GM13977 (cell line): ENCODE measurements at regions not wholly inside any gene's neighbourhood (a gene's known extent, or its start where the extent isn't known, plus 50 kb on each side); places are given as distances from the start of the nearest gene placed in this dataset.

Experiments used
- DNase-seq: peaks from one replicate; pipeline ENCODE4 v3.0.0; 2012; ENCODE audit warnings: low spot score
- in situ Hi-C: fragments of 300-500 bp; cut with MboI; formaldehyde crosslinking; loops from one replicate; pipeline ENCODE4 v1.12.0; 2022; ENCODE audit warnings: low sequenced_read_pairs, low pct_unique_long_range_greater_than_20kb, mixed read lengths, inconsistent platforms; ENCODE audit not compliant: unreplicated experiment
- TF ChIP-seq, protein P1 (sequence below): IDR thresholded peaks from 2 replicates; pipeline ENCODE4 v1.5.1; 2012; ENCODE audit warnings: mild to moderate bottlenecking, control low read depth; ENCODE audit not compliant: insufficient read depth; ENCODE audit errors: extremely low read depth, missing control alignments

GRCh38 chr7:8314566-8314965 is 52.6 kb upstream of the ICA1 start:
- in situ Hi-C loops, result no loop called here
- TF ChIP-seq, protein P1, sequence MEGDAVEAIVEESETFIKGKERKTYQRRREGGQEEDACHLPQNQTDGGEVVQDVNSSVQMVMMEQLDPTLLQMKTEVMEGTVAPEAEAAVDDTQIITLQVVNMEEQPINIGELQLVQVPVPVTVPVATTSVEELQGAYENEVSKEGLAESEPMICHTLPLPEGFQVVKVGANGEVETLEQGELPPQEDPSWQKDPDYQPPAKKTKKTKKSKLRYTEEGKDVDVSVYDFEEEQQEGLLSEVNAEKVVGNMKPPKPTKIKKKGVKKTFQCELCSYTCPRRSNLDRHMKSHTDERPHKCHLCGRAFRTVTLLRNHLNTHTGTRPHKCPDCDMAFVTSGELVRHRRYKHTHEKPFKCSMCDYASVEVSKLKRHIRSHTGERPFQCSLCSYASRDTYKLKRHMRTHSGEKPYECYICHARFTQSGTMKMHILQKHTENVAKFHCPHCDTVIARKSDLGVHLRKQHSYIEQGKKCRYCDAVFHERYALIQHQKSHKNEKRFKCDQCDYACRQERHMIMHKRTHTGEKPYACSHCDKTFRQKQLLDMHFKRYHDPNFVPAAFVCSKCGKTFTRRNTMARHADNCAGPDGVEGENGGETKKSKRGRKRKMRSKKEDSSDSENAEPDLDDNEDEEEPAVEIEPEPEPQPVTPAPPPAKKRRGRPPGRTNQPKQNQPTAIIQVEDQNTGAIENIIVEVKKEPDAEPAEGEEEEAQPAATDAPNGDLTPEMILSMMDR, result no peak
- no peak for DNase-seq

- TF ChIP-seq, protein P1, result no peak
- in situ Hi-C loops, result no loop called here
- DNase-seq, result no peak
Measured at GRCh38 chr7:8319115-8319514, 57.1 kb upstream of the ICA1 start.

DNA sequence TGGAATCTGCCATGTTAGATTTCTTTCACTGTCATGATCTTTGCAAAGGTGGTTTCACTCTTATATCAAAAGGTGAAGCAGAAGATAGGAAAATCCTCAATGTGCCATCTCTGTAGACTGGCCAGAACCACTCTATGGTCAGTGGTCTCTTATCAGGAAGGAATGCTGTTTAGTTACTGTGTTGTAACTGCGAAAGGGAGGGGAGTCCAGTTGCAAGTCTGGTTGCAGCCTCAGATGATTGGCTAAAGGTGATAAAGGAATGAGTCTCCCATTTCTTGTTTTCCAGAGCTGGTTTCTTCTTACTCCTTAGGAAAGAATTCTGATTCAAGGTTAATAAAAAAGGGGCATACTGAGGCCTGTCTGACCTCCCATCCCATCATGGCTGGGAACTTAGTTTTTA is 58.2 kb upstream of the ICA1 start:
- in situ Hi-C loops, result no loop called here
- TF ChIP-seq, protein P1, result no peak
- DNase-seq, result no peak

DNA sequence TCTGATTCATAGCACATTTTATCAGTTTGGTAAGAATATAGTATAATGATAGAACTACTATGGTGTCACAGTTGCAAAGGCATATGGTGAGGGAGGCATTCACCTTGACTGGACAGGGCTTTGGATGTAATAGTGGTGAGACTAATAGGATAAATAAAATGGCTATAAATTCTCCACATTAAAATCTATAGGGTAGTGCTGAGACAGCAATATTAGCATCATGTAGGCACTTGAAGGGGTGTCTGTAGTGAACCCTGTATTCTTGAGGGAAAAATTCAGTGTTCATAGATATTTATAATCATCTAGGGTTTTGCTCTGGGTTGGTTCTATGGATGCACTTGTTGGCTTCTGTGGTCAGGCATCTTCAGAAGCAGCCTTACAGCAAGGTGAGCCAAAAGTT is 59.3 kb upstream of the ICA1 start:
- in situ Hi-C loops, result no loop called here
- DNase-seq, result no peak

GRCh38 chr7:8322667-8323066 is 60.7 kb upstream of the ICA1 start:
- in situ Hi-C loops, result no loop called here
- no peak for DNase-seq
- TF ChIP-seq, protein P1, result no peak

More for the DNA sequence above, 59.3 kb upstream of the ICA1 start:
- TF ChIP-seq, protein P1, result no peak

DNA sequence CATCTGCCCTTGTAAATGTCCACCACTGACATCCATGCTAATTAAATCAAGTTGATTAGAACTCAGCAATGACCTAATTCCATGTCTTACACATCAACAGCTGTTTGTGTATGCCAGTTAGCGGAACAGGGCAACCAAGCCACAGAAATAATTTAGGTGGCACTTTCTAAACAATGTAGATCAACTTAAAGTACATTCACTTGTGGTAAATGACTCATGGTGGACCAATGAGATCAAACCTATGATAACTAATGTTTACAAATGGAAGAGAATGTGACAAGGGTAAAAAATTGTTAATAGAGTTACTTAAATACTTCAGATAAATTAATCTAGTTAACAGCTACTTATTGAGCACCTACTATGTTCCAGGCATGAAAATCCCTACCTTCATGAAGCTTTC is 63.1 kb upstream of the ICA1 start:
- in situ Hi-C loops, result no loop called here
- DNase-seq, result no peak
- TF ChIP-seq, protein P1, result no peak

DNA sequence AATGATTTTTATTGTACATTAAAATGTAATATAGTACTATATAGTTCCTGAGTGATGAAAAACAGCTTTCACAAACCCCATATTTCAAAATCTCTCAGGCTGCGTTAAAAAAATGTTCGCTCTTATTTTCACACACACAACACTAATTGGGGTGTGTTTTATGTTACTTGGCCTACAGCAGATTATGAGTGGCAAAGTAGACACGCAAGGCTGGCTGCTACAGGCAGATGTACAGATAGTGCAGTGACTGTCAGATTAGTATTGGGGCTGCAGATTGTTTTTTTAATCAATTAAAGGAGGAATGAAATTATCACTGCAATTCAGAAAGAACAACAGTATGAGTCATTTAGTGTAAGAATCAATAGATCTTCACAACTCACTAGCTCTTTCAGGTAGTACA is 65.2 kb upstream of the ICA1 start:
- in situ Hi-C loops, result no loop called here
- no peak for DNase-seq
- TF ChIP-seq, protein P1, result no peak
